Panc1 (cell line): ENCODE measurements at regions not wholly inside any gene's neighbourhood (a gene's known extent, or its start where the extent isn't known, plus 50 kb on each side); places are given as distances from the start of the nearest gene placed in this dataset.

Experiments
- ATAC-seq: fragments of 200-7000 bp; cut with Tn5 transposase; 2 replicates; pipeline ENCODE4 v1.9.1; 2020; ENCODE audit warnings: mild to moderate bottlenecking, moderate library complexity
- BruUV-seq: library from RNA; stranded (reverse); fragments of 400-500 nt; replicated peaks from 2 replicates; lab custom pipeline; 2021; lab: Mats Ljungman, UMichigan
- CTCF ChIA-PET: fragments of 300-600 bp; sonication (Branson Sonifier 250); formaldehyde crosslinking; loops from one replicate; lab custom pipeline; 2022; ENCODE audit warnings: antibody characterized with exemption; lab: Charles Lee
- POLR2A ChIA-PET: fragments of 300-600 bp; sonication (Branson Sonifier 250); formaldehyde crosslinking; loops from one replicate; lab custom pipeline; 2022; ENCODE audit warnings: antibody characterized with exemption; lab: Charles Lee
- DNase-seq: peaks from one replicate; pipeline ENCODE4 v3.0.0-alpha.2; 2010; ENCODE audit warnings: low read depth, low spot score
- H3K27ac ChIP-seq: 2 replicates; pipeline ENCODE4 v1.5.1; 2011; ENCODE audit warnings: mild to moderate bottlenecking, low read length, inconsistent platforms
- H3K27me3 ChIP-seq: fragments of 200-500 bp; sonication (Bioruptor generic); 2 replicates; pipeline ENCODE4 v1.6.0; 2014; ENCODE audit warnings: low read length, inconsistent platforms; ENCODE audit not compliant: control insufficient read depth, insufficient read depth
- H3K36me3 ChIP-seq: fragments of 200-500 bp; sonication (Bioruptor generic); 2 replicates; pipeline ENCODE4 v1.5.1; 2014; ENCODE audit warnings: inconsistent platforms, mild to moderate bottlenecking, low read length, moderate library complexity; ENCODE audit not compliant: control insufficient read depth, insufficient read depth
- H3K4me1 ChIP-seq: 2 replicates; pipeline ENCODE4 v1.5.1; 2011; ENCODE audit warnings: inconsistent platforms, mild to moderate bottlenecking, low read length, moderate library complexity; ENCODE audit not compliant: control insufficient read depth, insufficient read depth
- H3K4me3 ChIP-seq, 2 experiments: 2 replicates each; pipeline ENCODE4 v1.5.1; 2011 to 2012; ENCODE audit warnings: low read depth in 2 of 2, low read length in 2 of 2, mild to moderate bottlenecking in 2 of 2, inconsistent platforms in 1 of 2, moderate library complexity in 1 of 2
- H3K9me3 ChIP-seq: fragments of 200-500 bp; sonication (Bioruptor generic); 2 replicates; pipeline ENCODE4 v1.5.1; 2014; ENCODE audit warnings: low read depth, mild to moderate bottlenecking, inconsistent platforms, low read length, moderate library complexity; ENCODE audit not compliant: control insufficient read depth, insufficient read depth
- POLR2AphosphoS5 ChIP-seq: IDR thresholded peaks from 2 replicates; pipeline ENCODE4 v1.6.1; 2012; ENCODE audit warnings: mild to moderate bottlenecking, low read depth, low read length, moderate library complexity
- SIN3A ChIP-seq: IDR thresholded peaks from 2 replicates; pipeline ENCODE4 v1.6.1; 2012; ENCODE audit warnings: low read depth, mild to moderate bottlenecking, low read length, moderate library complexity, borderline replicate concordance; ENCODE audit not compliant: insufficient read depth
- TCF7L2 ChIP-seq: IDR thresholded peaks from 2 replicates; pipeline ENCODE4 v1.6.1; 2011; ENCODE audit warnings: mild to moderate bottlenecking, low read depth, low read length, inconsistent platforms
- in situ Hi-C: cut with HindIII; loops from 2 replicates; pipeline ENCODE4 v1.10.0; 2016; ENCODE audit warnings: low sequenced_read_pairs, low pct_unique_long_range_greater_than_20kb
- intact Hi-C: fragments of 100-400 bp; cut with micrococcal nuclease; formaldehyde crosslinking; loops from one replicate; pipeline ENCODE4 v1.10.0; 2022; ENCODE audit not compliant: unreplicated experiment
- TF ChIP-seq, protein P1 (sequence below): fragments of 450-650 bp; IDR thresholded peaks from 2 replicates; pipeline ENCODE4 v1.5.1; 2017; ENCODE audit warnings: mild to moderate bottlenecking
- TF ChIP-seq, protein P2 (sequence below), 2 experiments: IDR thresholded peaks; 2 replicates each; pipeline ENCODE4 v1.6.1; 2011 to 2012; ENCODE audit warnings: low read depth in 2 of 2, control low read depth in 1 of 2, low read length in 1 of 2, mild to moderate bottlenecking in 1 of 2, moderate library complexity in 1 of 2; ENCODE audit not compliant: insufficient read depth in 1 of 2

DNA sequence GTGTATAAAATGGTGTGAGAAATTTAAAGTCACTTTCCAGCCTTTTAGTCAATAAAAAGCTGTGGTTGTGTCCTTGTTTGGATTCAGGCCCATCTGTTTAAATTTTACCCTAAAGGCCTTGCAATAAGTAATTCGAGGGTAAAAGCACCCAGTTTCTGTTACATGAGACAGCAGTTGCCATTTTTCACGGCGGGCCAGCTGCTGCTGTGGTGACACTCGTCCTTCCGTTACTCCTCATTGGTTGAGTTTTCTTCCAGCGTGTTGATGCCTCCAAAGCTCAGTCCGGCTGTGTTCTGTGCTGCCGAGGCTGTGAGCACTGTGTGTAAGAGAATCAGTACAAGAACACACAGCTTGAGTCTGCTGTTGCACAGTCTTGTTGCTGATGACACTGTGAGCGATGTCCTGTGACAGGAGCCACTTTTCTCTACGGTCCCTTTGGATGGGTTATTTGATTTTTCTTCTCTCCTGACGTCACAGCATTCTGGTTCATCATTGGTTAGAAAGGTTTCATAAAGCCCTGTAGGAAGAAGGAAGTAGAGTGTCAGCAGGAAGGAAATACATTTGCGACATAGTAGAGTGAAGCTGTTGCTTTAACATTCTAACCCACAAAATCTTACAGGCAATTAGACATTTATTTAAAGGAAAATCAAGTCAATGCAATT is 602.5 kb upstream of the ARGLU1 start:
- CTCF ChIA-PET: interaction anchor here (0.5 kb wide), 1 partner anchor 10 kb away, joined by 3 read pairs; no protein-coding TSS in a partner anchor
- intact Hi-C loops: no loop called here
- BruUV-seq: no TSS peak

DNA sequence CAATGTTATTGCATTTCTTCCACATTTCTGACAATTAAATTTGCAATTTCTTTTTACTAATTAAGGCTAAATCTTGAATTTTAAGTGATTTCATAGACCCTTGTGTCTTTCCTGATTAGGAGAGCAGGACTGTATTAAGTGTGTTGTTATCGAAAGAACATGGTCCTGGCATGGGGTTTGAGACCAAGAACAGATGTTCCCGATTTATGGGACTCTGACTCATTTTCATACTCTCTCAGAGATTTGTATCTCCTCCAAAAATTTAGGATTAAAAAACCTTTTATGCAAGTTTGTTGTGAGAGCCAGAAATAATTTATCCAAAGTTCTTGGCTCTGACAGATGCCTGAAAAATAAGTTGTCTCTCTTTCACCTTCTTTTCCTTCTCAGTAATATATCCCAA is 589.3 kb upstream of the ARGLU1 start:
- no peak for TF ChIP-seq SIN3A
- TF ChIP-seq POLR2AphosphoS5: no peak
- TF ChIP-seq, protein P1, sequence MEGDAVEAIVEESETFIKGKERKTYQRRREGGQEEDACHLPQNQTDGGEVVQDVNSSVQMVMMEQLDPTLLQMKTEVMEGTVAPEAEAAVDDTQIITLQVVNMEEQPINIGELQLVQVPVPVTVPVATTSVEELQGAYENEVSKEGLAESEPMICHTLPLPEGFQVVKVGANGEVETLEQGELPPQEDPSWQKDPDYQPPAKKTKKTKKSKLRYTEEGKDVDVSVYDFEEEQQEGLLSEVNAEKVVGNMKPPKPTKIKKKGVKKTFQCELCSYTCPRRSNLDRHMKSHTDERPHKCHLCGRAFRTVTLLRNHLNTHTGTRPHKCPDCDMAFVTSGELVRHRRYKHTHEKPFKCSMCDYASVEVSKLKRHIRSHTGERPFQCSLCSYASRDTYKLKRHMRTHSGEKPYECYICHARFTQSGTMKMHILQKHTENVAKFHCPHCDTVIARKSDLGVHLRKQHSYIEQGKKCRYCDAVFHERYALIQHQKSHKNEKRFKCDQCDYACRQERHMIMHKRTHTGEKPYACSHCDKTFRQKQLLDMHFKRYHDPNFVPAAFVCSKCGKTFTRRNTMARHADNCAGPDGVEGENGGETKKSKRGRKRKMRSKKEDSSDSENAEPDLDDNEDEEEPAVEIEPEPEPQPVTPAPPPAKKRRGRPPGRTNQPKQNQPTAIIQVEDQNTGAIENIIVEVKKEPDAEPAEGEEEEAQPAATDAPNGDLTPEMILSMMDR: no peak
- TF ChIP-seq, protein P2, sequence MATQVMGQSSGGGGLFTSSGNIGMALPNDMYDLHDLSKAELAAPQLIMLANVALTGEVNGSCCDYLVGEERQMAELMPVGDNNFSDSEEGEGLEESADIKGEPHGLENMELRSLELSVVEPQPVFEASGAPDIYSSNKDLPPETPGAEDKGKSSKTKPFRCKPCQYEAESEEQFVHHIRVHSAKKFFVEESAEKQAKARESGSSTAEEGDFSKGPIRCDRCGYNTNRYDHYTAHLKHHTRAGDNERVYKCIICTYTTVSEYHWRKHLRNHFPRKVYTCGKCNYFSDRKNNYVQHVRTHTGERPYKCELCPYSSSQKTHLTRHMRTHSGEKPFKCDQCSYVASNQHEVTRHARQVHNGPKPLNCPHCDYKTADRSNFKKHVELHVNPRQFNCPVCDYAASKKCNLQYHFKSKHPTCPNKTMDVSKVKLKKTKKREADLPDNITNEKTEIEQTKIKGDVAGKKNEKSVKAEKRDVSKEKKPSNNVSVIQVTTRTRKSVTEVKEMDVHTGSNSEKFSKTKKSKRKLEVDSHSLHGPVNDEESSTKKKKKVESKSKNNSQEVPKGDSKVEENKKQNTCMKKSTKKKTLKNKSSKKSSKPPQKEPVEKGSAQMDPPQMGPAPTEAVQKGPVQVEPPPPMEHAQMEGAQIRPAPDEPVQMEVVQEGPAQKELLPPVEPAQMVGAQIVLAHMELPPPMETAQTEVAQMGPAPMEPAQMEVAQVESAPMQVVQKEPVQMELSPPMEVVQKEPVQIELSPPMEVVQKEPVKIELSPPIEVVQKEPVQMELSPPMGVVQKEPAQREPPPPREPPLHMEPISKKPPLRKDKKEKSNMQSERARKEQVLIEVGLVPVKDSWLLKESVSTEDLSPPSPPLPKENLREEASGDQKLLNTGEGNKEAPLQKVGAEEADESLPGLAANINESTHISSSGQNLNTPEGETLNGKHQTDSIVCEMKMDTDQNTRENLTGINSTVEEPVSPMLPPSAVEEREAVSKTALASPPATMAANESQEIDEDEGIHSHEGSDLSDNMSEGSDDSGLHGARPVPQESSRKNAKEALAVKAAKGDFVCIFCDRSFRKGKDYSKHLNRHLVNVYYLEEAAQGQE (IDR thresholded peaks at IDR 0.05; ENCODE audit: insufficient read depth in 1 of 2, low read depth in 2 of 2, low read length in 1 of 2): no peak
- no peak for TF ChIP-seq TCF7L2
- Histone ChIP-seq H3K27me3 (no peaks in the 10 kb centered on the region), H3K9me3 (no peaks in the 10 kb centered on the region), H3K27ac (no peak overlapping the region), H3K36me3 (no peaks in the 10 kb centered on the region), H3K4me1 (no peaks in the 10 kb centered on the region), H3K4me3 (no peak overlapping the region)
- in situ Hi-C loops: no loop called here
- intact Hi-C loops: no loop called here
- DNase-seq (no peak), ATAC-seq (no peak)
- ChIA-PET POLR2A (no interaction called here), CTCF (no interaction called here)
- BruUV-seq: no TSS peak

More for the DNA sequence above, 602.5 kb upstream of the ARGLU1 start:
- no peak overlapping the region for H3K27ac ChIP-seq
- TF ChIP-seq TCF7L2: no peak
- no peak for TF ChIP-seq SIN3A
- no peaks in the 10 kb centered on the region for H3K9me3 ChIP-seq
- in situ Hi-C loops: no loop called here
- H3K4me1 ChIP-seq: no peaks in the 10 kb centered on the region
- POLR2A ChIA-PET: no interaction called here
- DNase-seq (no peak), ATAC-seq (no peak)
- H3K36me3 ChIP-seq: no peaks in the 10 kb centered on the region
- no peaks in the 10 kb centered on the region for H3K27me3 ChIP-seq
- H3K4me3 ChIP-seq: no peak overlapping the region

DNA sequence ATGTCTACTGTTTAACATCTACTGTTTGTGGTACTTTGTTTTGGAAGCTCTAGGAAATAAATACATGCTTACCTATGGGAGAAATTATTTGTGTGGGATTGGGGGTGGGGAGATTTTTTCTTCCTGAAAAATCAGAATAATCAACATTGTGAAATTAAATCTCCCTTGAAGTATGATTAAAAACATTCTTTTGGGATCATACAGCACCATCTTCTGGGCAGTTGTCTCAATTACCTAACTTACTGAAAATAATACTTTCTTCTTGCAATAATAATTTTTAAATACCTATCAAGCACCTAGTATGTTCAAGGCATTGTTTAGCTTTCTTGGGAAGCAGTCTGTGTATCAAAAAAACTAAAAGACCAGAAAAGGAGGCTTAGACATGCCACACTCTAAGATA is 576.5 kb upstream of the ARGLU1 start:
- TF ChIP-seq TCF7L2 (no peak), POLR2AphosphoS5 (no peak), SIN3A (no peak)
- TF ChIP-seq, protein P1: no peak
- TF ChIP-seq, protein P2 (IDR thresholded peaks at IDR 0.05; ENCODE audit: insufficient read depth in 1 of 2, low read depth in 2 of 2, low read length in 1 of 2): no peak
- Histone ChIP-seq H3K9me3 (no peaks in the 10 kb centered on the region), H3K36me3 (no peaks in the 10 kb centered on the region), H3K4me1 (no peaks in the 10 kb centered on the region), H3K4me3 (no peak overlapping the region), H3K27me3 (no peaks in the 10 kb centered on the region), H3K27ac (no peak overlapping the region)
- intact Hi-C loops: no loop called here
- no TSS peak for BruUV-seq
- ChIA-PET CTCF (no interaction called here), POLR2A (no interaction called here)
- in situ Hi-C loops: no loop called here
- DNase-seq: no peak
- no peak for ATAC-seq
